ENCODE measurements at regions not wholly inside any gene's neighbourhood (a gene's known extent, or its start where the extent isn't known, plus 50 kb on each side); places are given as distances from the start of the nearest gene placed in this dataset.
A peak's percentile ranks its signal among the peaks of the same experiment; 100 is the strongest.

DNA sequence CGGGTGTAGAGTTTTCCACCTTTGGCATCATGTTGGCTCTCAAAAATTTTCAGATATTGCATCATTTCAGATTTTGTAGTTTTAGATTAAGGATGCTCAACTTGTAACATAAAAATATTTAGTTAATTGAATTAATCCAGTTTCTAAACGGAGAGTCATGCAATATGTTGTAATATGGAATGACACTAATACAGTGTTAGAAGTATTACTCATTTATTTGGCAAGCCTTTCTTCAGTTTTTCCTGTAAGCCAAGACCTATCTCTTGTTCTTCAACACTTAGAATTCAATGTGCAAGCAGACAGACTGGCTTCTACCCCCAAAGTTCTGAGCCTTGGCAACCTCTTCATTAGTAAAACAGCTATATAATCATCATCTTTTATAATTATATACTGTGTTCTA is 985.0 kb upstream of the GOT2 start:
- TF ChIP-seq TEAD3 (CRISPR knock-in tag; optimal IDR thresholded peaks at IDR 0.05; ENCODE audit: borderline replicate concordance) (no peak), ZNF557 (CRISPR knock-in tag; IDR thresholded peaks at IDR 0.05) (no peak), ZMYM3 (CRISPR knock-in tag; IDR thresholded peaks at IDR 0.05) (no peak), ATF7 (IDR thresholded peaks at IDR 0.05) (peak; percentile 48; the same call in 1 of the 2 replicates), ATF7 (CRISPR knock-in tag; IDR thresholded peaks at IDR 0.05) (no peak), ZBTB1 (CRISPR knock-in tag; IDR thresholded peaks at IDR 0.05; ENCODE audit: borderline replicate concordance) (no peak)
- TF ChIP-seq, protein P1, sequence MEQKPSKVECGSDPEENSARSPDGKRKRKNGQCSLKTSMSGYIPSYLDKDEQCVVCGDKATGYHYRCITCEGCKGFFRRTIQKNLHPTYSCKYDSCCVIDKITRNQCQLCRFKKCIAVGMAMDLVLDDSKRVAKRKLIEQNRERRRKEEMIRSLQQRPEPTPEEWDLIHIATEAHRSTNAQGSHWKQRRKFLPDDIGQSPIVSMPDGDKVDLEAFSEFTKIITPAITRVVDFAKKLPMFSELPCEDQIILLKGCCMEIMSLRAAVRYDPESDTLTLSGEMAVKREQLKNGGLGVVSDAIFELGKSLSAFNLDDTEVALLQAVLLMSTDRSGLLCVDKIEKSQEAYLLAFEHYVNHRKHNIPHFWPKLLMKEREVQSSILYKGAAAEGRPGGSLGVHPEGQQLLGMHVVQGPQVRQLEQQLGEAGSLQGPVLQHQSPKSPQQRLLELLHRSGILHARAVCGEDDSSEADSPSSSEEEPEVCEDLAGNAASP (CRISPR knock-in tag; IDR thresholded peaks at IDR 0.05; ENCODE audit: borderline replicate concordance), result no peak
- TF ChIP-seq, protein P2, sequence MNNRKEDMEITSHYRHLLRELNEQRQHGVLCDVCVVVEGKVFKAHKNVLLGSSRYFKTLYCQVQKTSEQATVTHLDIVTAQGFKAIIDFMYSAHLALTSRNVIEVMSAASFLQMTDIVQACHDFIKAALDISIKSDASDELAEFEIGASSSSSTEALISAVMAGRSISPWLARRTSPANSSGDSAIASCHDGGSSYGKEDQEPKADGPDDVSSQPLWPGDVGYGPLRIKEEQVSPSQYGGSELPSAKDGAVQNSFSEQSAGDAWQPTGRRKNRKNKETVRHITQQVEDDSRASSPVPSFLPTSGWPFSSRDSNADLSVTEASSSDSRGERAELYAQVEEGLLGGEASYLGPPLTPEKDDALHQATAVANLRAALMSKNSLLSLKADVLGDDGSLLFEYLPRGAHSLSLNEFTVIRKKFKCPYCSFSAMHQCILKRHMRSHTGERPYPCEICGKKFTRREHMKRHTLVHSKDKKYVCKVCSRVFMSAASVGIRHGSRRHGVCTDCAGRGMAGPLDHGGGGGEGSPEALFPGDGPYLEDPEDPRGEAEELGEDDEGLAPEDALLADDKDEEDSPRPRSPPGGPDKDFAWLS (CRISPR knock-in tag; IDR thresholded peaks at IDR 0.05; ENCODE audit: borderline replicate concordance), result no peak
- TF ChIP-seq, protein P3, sequence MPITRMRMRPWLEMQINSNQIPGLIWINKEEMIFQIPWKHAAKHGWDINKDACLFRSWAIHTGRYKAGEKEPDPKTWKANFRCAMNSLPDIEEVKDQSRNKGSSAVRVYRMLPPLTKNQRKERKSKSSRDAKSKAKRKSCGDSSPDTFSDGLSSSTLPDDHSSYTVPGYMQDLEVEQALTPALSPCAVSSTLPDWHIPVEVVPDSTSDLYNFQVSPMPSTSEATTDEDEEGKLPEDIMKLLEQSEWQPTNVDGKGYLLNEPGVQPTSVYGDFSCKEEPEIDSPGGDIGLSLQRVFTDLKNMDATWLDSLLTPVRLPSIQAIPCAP (CRISPR knock-in tag; IDR thresholded peaks at IDR 0.05; ENCODE audit: low read depth), result no peak
- TF ChIP-seq, protein P4, sequence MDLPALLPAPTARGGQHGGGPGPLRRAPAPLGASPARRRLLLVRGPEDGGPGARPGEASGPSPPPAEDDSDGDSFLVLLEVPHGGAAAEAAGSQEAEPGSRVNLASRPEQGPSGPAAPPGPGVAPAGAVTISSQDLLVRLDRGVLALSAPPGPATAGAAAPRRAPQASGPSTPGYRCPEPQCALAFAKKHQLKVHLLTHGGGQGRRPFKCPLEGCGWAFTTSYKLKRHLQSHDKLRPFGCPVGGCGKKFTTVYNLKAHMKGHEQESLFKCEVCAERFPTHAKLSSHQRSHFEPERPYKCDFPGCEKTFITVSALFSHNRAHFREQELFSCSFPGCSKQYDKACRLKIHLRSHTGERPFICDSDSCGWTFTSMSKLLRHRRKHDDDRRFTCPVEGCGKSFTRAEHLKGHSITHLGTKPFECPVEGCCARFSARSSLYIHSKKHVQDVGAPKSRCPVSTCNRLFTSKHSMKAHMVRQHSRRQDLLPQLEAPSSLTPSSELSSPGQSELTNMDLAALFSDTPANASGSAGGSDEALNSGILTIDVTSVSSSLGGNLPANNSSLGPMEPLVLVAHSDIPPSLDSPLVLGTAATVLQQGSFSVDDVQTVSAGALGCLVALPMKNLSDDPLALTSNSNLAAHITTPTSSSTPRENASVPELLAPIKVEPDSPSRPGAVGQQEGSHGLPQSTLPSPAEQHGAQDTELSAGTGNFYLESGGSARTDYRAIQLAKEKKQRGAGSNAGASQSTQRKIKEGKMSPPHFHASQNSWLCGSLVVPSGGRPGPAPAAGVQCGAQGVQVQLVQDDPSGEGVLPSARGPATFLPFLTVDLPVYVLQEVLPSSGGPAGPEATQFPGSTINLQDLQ (CRISPR knock-in tag; IDR thresholded peaks at IDR 0.05), result no peak
- no peak for FAIRE-seq

More for the DNA sequence above, 985.0 kb upstream of the GOT2 start:
- H3K79me2 ChIP-seq (ENCODE audit: insufficient read depth, low read length), result no peaks in the 10 kb centered on the region
- H3K4me1 ChIP-seq (ENCODE audit: insufficient read depth, low read length), result no peaks in the 10 kb centered on the region
- intact Hi-C loops (cut with micrococcal nuclease; ENCODE audit: unreplicated experiment) (no loop called here), in situ Hi-C loops (cut with HindIII; ENCODE audit: extremely low pct_ligation_motif_present, low pct_unique_long_range_greater_than_20kb) (no loop called here)
- no peaks in the 10 kb centered on the region for H3K36me3 ChIP-seq (replicated peaks in 1 of 2; ENCODE audit: control insufficient read depth in 1 of 2, insufficient read depth in 2 of 2, low read length in 2 of 2)
- H3K27ac ChIP-seq (ENCODE audit: extremely low read length, insufficient read depth, low read length), result no peak overlapping the region
- H3K9ac ChIP-seq (ENCODE audit: insufficient read depth, low read depth, low read length), result no peak overlapping the region
- ChIA-PET CTCF (ENCODE audit: low intra/inter-chr PET ratio, low total read pairs) (no interaction called here), POLR2A (no interaction called here)
- 0% methylated on average over 2 of the region's 2 CpGs for WGBS (ENCODE audit: low lambda C conversion rate)
- no peak for ATAC-seq
- no peaks in the 10 kb centered on the region for H4K20me1 ChIP-seq (ENCODE audit: insufficient read depth, low read length)
- no peak overlapping the region for H3K4me3 ChIP-seq (replicated peaks in 1 of 3; ENCODE audit: insufficient read depth in 1 of 3, low read depth in 2 of 3, low read length in 3 of 3)
- no peak for DNase-seq (ENCODE audit: low spot score)
- H3K9me3 ChIP-seq (ENCODE audit: low read length), result peaks cover 19% of the 10 kb centered on the region; the same call in 1 of the 2 replicates
- no TSS peak for BruUV-seq (replicated peaks)
- H2AFZ ChIP-seq (ENCODE audit: low read length), result no peak overlapping the region
- H3K27me3 ChIP-seq (ENCODE audit: control insufficient read depth in 1 of 2, insufficient read depth in 2 of 2, low read length in 2 of 2), result no peaks in the 10 kb centered on the region
- H3K4me2 ChIP-seq (ENCODE audit: low read depth, low read length), result no peak overlapping the region

Data from HepG2 (cell line).